Activated naive CD4-positive, alpha-beta T cell treated with anti-CD3 and anti-CD28 coated beads, Interleukin-2, amount 50 U/mL, for 72 hours (primary cell): ENCODE measurements at regions not wholly inside any gene's neighbourhood (a gene's known extent, or its start where the extent isn't known, plus 50 kb on each side); places are given as distances from the start of the nearest gene placed in this dataset.

Experiments
- ATAC-seq, 2 donors: fragments of 150-1000 bp; cut with Tn5 transposase; 2 replicates each; pipeline ENCODE4 v1.10.0; 2021; ENCODE audit warnings: mild to moderate bottlenecking in 2 of 2, moderate library complexity in 2 of 2
- DNase-seq, 2 donors: peaks; one replicate each; pipeline ENCODE4 v3.0.0; 2021 to 2022; ENCODE audit warnings: low spot score in 2 of 2
- H3K27ac Mint-ChIP-seq, 2 donors: one replicate each; pipeline ENCODE4 v1.8.0; 2022; ENCODE audit warnings: mild to moderate bottlenecking in 2 of 2, mixed read lengths in 2 of 2
- H3K36me3 Mint-ChIP-seq, 2 donors: one replicate each; pipeline ENCODE4 v1.8.0; 2022; ENCODE audit warnings: mixed read lengths in 2 of 2
- H3K9me3 Mint-ChIP-seq, 2 donors: one replicate each; pipeline ENCODE4 v1.8.0; 2022; ENCODE audit warnings: mixed read lengths in 2 of 2

GRCh38 chr11:79939111-79939510 is 498.3 kb upstream of the TENM4 start:
- Mint-ChIP-seq H3K9me3 (peaks cover 13 to 26% of the 10 kb centered on the region in 2 donors), H3K36me3 (peaks cover 0 to 9% of the 10 kb centered on the region in 2 donors), H3K27ac (no peak overlapping the region)
- DNase-seq (no peak), ATAC-seq (no peak)

- ATAC-seq (no peak), DNase-seq (no peak)
- H3K9me3 Mint-ChIP-seq: peaks cover 14 to 26% of the 10 kb centered on the region in 2 donors
- H3K36me3 Mint-ChIP-seq: peaks cover 0 to 9% of the 10 kb centered on the region in 2 donors
- H3K27ac Mint-ChIP-seq: no peak overlapping the region
Measured at GRCh38 chr11:79937676-79938334, 497.0 kb upstream of the TENM4 start.

- ATAC-seq: no peak
- Mint-ChIP-seq H3K36me3 (peaks cover 0 to 4% of the 10 kb centered on the region in 2 donors), H3K9me3 (peaks cover 9 to 22% of the 10 kb centered on the region in 2 donors), H3K27ac (no peak overlapping the region)
- no peak for DNase-seq
Measured at GRCh38 chr11:79932612-79933011, 491.8 kb upstream of the TENM4 start.

- Mint-ChIP-seq H3K9me3 (peaks cover 9 to 20% of the 10 kb centered on the region in 2 donors), H3K27ac (no peak overlapping the region), H3K36me3 (no peaks in the 10 kb centered on the region)
- ATAC-seq (no peak), DNase-seq (no peak)
Measured at GRCh38 chr11:79931692-79932091, 490.9 kb upstream of the TENM4 start.

GRCh38 chr11:79926707-79927106 is 485.9 kb upstream of the TENM4 start:
- Mint-ChIP-seq H3K36me3 (no peaks in the 10 kb centered on the region), H3K9me3 (peaks cover 15 to 16% of the 10 kb centered on the region in 2 donors), H3K27ac (no peak overlapping the region)
- DNase-seq (no peak), ATAC-seq (no peak)

- DNase-seq: no peak
- Mint-ChIP-seq H3K9me3 (peaks cover 9 to 16% of the 10 kb centered on the region in 2 donors), H3K27ac (no peak overlapping the region), H3K36me3 (no peaks in the 10 kb centered on the region)
- ATAC-seq: no peak
Measured at GRCh38 chr11:79925570-79925969, 484.7 kb upstream of the TENM4 start.

- ATAC-seq (no peak), DNase-seq (no peak)
- no peak overlapping the region for H3K27ac Mint-ChIP-seq
Measured at GRCh38 chr11:79922641-79923040, 481.8 kb upstream of the TENM4 start.

GRCh38 chr11:79920480-79920879 is 479.6 kb upstream of the TENM4 start:
- ATAC-seq: no peak
- DNase-seq: no peak
- Mint-ChIP-seq H3K27ac (no peak overlapping the region), H3K36me3 (no peaks in the 10 kb centered on the region), H3K9me3 (peaks cover 18 to 22% of the 10 kb centered on the region in 2 donors)

More at GRCh38 chr11:79922641-79923040, 481.8 kb upstream of the TENM4 start:
- H3K9me3 Mint-ChIP-seq: peaks cover 14 to 16% of the 10 kb centered on the region in 2 donors
- H3K36me3 Mint-ChIP-seq: no peaks in the 10 kb centered on the region

GRCh38 chr11:79919350-79919749 is 478.5 kb upstream of the TENM4 start:
- Mint-ChIP-seq H3K27ac (no peak overlapping the region), H3K36me3 (no peaks in the 10 kb centered on the region), H3K9me3 (peaks cover 23 to 26% of the 10 kb centered on the region in 2 donors)
- no peak for DNase-seq
- no peak for ATAC-seq

- Mint-ChIP-seq H3K27ac (no peak overlapping the region), H3K36me3 (no peaks in the 10 kb centered on the region), H3K9me3 (peaks cover 20 to 26% of the 10 kb centered on the region in 2 donors)
- ATAC-seq: no peak
- DNase-seq: no peak
Measured at GRCh38 chr11:79918846-79919245, 478.0 kb upstream of the TENM4 start.

GRCh38 chr11:79906164-79906563 is 465.3 kb upstream of the TENM4 start:
- ATAC-seq (no peak), DNase-seq (no peak)
- peaks cover 8 to 23% of the 10 kb centered on the region in 2 donors for H3K9me3 Mint-ChIP-seq
- H3K27ac Mint-ChIP-seq: no peak overlapping the region
- H3K36me3 Mint-ChIP-seq: no peaks in the 10 kb centered on the region

- Mint-ChIP-seq H3K9me3 (peaks cover 15 to 27% of the 10 kb centered on the region in 2 donors), H3K36me3 (no peaks in the 10 kb centered on the region), H3K27ac (no peak overlapping the region)
- DNase-seq (no peak), ATAC-seq (no peak)
Measured at GRCh38 chr11:79902493-79902892, 461.7 kb upstream of the TENM4 start.

GRCh38 chr11:79897896-79898295 is 457.1 kb upstream of the TENM4 start:
- Mint-ChIP-seq H3K36me3 (no peaks in the 10 kb centered on the region), H3K27ac (no peak overlapping the region), H3K9me3 (peaks cover 23 to 24% of the 10 kb centered on the region in 2 donors)
- DNase-seq (no peak), ATAC-seq (no peak)

GRCh38 chr11:79896258-79896657 is 455.4 kb upstream of the TENM4 start:
- H3K36me3 Mint-ChIP-seq: no peaks in the 10 kb centered on the region
- ATAC-seq (no peak), DNase-seq (no peak)
- peaks cover 21% of the 10 kb centered on the region in 2 donors for H3K9me3 Mint-ChIP-seq
- H3K27ac Mint-ChIP-seq: no peak overlapping the region

GRCh38 chr11:79894111-79894510 is 453.3 kb upstream of the TENM4 start:
- Mint-ChIP-seq H3K36me3 (no peaks in the 10 kb centered on the region), H3K9me3 (peaks cover 11 to 15% of the 10 kb centered on the region in 2 donors), H3K27ac (no peak overlapping the region)
- ATAC-seq: no peak
- no peak for DNase-seq

- ATAC-seq: no peak
- no peak overlapping the region for H3K27ac Mint-ChIP-seq
- no peaks in the 10 kb centered on the region for H3K36me3 Mint-ChIP-seq
- H3K9me3 Mint-ChIP-seq: peaks cover 0 to 4% of the 10 kb centered on the region in 2 donors
- DNase-seq: no peak
Measured at GRCh38 chr11:79890272-79890671, 449.4 kb upstream of the TENM4 start.

- Mint-ChIP-seq H3K27ac (no peak overlapping the region), H3K9me3 (peaks cover 26 to 58% of the 10 kb centered on the region in 2 donors), H3K36me3 (peaks cover 0 to 23% of the 10 kb centered on the region in 2 donors)
- ATAC-seq (no peak), DNase-seq (no peak)
Measured at GRCh38 chr11:79864882-79865281, 424.1 kb upstream of the TENM4 start.

- peaks cover 0 to 11% of the 10 kb centered on the region in 2 donors for H3K36me3 Mint-ChIP-seq
- H3K9me3 Mint-ChIP-seq: peaks cover 14 to 33% of the 10 kb centered on the region in 2 donors
- no peak for ATAC-seq
- H3K27ac Mint-ChIP-seq: no peak overlapping the region
- DNase-seq: no peak
Measured at GRCh38 chr11:79860336-79860735, 419.5 kb upstream of the TENM4 start.
